GM21529 (cell line): ENCODE measurements at regions not wholly inside any gene's neighbourhood (a gene's known extent, or its start where the extent isn't known, plus 50 kb on each side); places are given as distances from the start of the nearest gene placed in this dataset.

ENCODE experiments used
- ATAC-seq: cut with Tn5 transposase; IDR thresholded peaks from one replicate; pipeline ENCODE4 v1.9.1; 2021; ENCODE audit not compliant: unreplicated experiment

GRCh38 chr20:22652681-22653588 lies 68.6 kb upstream of the FOXA2 start:
- ATAC-seq, result no peak

- no peak for ATAC-seq
These were observed 69.6 kb upstream of the FOXA2 start for GRCh38 chr20:22653658-22654642.

- no peak for ATAC-seq
These were observed 79.2 kb upstream of the FOXA2 start for GRCh38 chr20:22663528-22664025.

GRCh38 chr20:22667198-22667597 lies 82.8 kb upstream of the FOXA2 start:
- ATAC-seq, result no peak

- no peak for ATAC-seq
These were observed 87.8 kb upstream of the FOXA2 start for GRCh38 chr20:22672191-22672590.

- ATAC-seq, result no peak
These were observed 89.1 kb upstream of the FOXA2 start for GRCh38 chr20:22673467-22673866.

GRCh38 chr20:22675341-22675740 lies 91.0 kb upstream of the FOXA2 start:
- ATAC-seq, result no peak

GRCh38 chr20:22678678-22679077 lies 94.3 kb upstream of the FOXA2 start:
- ATAC-seq, result no peak

GRCh38 chr20:22679197-22679596 lies 94.8 kb upstream of the FOXA2 start:
- no peak for ATAC-seq

- ATAC-seq, result no peak
These were observed 95.8 kb upstream of the FOXA2 start for GRCh38 chr20:22680031-22680740.

GRCh38 chr20:22681591-22682248 lies 97.3 kb upstream of the FOXA2 start:
- ATAC-seq, result no peak

- ATAC-seq, result no peak
These were observed 98.0 kb upstream of the FOXA2 start for GRCh38 chr20:22682381-22682780.

GRCh38 chr20:22684072-22684762 lies 99.8 kb upstream of the FOXA2 start:
- ATAC-seq, result peak; percentile 94

GRCh38 chr20:22684763-22685443 lies 100.5 kb upstream of the FOXA2 start:
- ATAC-seq, result no peak

GRCh38 chr20:22686097-22686496 lies 101.7 kb upstream of the FOXA2 start:
- ATAC-seq, result no peak

- ATAC-seq, result no peak
These were observed 103.4 kb upstream of the FOXA2 start for GRCh38 chr20:22687676-22688349.

GRCh38 chr20:22688485-22688884 lies 104.1 kb upstream of the FOXA2 start:
- no peak for ATAC-seq

- ATAC-seq, result no peak
These were observed 104.9 kb upstream of the FOXA2 start for GRCh38 chr20:22689266-22689665.

GRCh38 chr20:22690000-22690399 lies 105.6 kb upstream of the FOXA2 start:
- ATAC-seq, result no peak
